ENCODE measurements at regions not wholly inside any gene's neighbourhood (a gene's known extent, or its start where the extent isn't known, plus 50 kb on each side); places are given as distances from the start of the nearest gene placed in this dataset.
"Not testable (repeated sequence)": the region's sequence is repeated elsewhere in the genome, so short reads cannot be mapped to it uniquely, and the experiment has no call there.

DNA sequence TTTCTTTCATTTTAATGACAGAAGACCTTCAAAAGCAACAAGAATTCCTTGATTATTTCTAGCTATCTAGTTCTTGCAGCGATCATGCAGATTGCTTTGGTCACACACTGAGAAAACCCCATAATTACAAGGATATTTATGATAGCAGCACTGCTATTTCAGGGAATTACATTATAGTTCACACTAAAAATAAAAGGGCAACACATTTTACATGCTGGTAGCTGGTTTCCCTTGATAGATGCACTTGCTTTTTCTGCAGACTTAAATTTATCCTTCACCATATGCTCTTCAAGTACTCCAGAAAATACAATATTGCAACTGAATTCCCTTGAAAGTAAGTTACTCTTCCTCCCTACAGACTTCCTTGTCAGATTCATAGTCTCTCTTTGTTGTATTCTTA lies 751.1 kb downstream of the CCDC85A start:
- DNase-seq (ENCODE audit: low read depth in 2 of 3, low spot score in 2 of 3): no peak

DNA sequence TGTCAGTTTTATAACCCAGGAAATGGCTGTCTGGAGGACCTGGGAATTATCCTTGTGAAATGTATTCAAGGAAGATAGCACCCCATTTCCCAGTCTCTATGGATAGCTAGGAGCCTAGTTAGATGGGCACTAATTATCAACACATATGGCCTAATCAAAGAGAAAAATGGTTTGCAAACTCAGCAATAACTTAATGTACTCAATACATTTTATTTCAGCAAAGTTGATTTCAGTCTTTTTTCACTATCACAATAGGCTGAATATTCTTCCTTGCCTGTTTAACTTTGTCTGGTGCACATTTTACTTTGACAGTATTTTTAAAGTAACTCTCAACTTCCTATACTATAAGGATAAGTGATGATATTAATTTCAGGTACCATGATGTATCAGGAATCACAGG lies 756.3 kb downstream of the CCDC85A start:
- DNase-seq (ENCODE audit: low read depth in 2 of 3, low spot score in 2 of 3): no peak

DNA sequence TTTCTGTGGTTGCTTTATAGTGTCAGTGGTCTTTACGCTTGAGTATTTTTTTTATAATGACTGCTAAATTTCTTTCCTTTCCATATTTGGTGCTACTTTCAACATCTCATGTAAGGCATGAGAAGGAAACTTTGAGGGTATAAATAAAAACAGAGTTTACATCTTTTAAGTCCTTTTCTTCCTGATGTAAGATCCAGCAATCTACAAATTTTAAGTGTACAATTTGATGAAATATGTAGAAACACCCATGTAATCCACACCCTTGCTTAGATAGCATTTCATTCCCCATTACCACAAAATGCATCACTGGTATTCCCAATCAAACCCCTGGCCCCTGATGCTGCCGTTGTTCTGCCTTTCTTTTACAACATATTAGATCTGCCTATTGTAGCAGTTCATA lies 769.1 kb downstream of the CCDC85A start:
- DNase-seq (ENCODE audit: low read depth in 2 of 3, low spot score in 2 of 3): no peak

DNA sequence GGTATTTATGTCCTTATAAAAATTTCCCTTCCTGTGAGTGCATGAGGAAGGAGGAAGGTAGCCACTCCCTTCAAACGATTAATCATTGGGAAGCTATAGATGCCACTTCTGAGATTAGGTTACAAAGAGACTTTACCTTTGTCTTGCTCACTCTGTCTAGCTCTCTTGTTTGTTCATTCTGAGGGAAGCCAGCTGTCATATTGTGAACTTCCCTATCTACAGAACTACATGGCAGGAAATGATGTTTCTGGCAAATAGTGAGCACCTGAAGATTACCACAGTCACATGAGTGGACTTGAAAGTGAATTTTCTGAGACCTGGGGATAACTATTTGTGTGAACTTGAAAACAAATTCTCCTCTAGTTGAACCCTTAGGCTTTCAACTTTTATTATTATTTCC lies 776.8 kb downstream of the CCDC85A start:
- DNase-seq (ENCODE audit: low read depth in 2 of 3, low spot score in 2 of 3): no peak

DNA sequence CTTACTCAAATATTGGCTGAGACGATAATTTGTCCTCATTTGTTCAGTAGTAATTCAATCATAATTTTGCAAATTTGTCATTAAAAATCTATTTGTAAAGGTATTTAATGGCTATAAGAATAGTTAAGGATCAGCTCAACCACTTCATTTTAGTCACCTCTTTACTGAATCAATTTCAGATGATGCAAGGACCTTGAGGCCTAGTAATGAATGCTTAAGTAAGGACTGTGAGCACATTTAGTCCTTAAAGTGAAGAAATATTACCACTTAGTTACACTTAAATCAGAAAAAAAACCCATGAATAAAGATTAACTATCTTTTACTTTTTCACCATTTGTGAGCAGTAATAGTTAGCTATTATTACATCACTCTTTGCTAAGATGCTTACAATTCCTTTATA lies 778.9 kb downstream of the CCDC85A start:
- no peak for DNase-seq (ENCODE audit: low read depth in 2 of 3, low spot score in 2 of 3)

DNA sequence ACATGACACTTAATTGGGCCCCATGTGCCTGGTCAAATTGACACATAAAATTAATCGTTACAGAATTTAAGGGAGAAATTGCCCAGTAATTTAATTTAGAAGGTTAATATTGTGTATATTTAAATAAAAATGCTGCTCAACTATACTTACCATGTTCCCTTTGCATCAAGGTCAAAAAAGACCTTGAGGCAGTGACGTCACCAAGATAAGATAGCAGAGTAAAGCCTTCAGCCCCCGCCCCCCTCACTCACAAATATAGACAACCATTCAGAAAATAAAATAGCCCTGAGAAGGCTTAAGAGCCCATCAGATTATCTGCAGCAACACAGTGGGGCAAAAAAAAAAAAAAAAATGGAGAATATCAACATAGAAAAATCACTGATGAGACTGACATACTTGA lies 785.7 kb downstream of the CCDC85A start:
- DNase-seq (ENCODE audit: low read depth in 2 of 3, low spot score in 2 of 3): no peak

DNA sequence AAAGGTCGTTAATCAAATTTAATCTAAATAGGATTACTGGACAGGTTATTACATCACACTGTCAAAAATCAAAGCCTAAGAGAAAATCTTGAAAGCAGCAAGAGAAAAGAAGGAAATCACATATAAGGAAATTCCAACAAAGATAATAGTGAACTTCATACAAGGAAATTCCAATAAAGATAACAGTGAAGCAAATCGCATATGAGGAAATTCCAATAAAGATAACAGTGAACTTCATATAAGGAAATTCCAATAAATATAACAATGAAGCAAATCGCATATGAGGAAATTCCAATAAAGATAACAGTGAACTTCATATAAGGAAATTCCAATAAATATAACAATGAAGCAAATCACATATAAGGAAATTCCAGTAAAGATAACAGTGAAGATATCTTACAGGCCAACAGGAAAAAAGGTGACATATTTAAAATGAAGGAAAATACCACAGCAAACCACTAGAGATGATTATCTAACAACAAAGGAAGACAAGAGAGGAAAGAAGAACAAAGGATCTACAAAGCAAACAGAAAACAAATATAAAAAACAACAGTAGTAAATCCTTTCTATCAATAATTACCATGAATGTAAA lies 787.7 kb downstream of the CCDC85A start:
- DNase-seq (ENCODE audit: low read depth in 2 of 3, low spot score in 2 of 3): no peak

DNA sequence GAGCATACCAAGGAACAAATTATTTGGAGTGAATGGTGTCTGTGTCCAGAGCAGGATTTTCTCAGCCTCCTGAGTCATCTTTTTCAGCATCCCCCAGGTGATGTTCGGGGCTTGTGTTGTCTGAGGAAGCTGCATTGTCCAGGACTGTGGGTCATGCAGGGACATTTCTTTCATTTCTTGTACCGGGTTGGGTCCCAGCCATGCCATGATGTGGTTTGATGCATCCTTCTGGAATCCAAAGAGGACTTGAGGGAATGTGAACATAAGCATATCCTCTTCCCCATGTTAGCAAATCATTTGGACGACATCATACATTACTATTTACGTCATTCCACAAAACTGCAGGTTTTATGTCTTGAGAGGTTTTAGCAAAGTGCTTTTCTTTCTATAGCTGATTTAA lies 797.8 kb downstream of the CCDC85A start:
- DNase-seq (ENCODE audit: low read depth in 2 of 3, low spot score in 2 of 3): no peak

DNA sequence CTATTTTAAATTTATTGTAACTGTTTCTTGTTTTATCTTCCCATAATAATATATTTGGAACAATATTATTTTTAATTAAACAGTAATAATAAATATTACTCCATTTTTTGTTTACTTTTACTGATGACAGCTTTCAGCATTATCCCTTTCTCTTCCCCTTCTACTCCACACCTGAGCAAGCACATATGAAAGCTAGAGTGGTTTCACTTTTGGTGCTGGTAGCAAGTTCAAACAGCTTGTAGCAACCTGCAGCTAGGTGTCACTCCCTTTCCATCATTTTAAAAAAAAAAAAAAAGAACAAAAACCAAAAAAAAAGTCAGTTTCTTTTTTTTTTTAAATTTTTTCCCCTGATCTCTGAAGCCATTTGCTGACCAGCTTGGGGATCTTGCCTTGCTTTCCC lies 801.8 kb downstream of the CCDC85A start:
- no peak for DNase-seq (ENCODE audit: low read depth in 2 of 3, low spot score in 2 of 3)

DNA sequence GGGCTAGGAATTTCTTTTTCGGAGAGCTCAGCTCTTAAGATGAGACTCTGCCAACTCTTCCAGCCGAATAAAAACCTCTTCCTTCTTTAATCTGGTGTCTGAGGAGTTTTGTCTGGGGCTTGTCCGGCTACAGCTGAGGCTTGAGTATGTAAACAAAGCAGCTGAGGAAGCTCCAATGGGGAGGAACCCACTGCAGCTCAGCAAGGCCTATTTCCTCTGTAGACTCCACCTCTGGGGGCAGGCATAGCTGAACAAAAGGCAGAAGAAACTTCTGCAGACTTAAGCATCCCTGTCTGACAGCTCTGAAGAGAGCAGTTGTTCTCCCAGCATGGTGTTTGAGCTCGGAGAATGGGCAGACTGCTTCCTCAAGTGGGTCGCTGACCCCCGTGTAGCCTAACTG lies 838.7 kb downstream of the CCDC85A start:
- no peak for DNase-seq (ENCODE audit: low read depth in 2 of 3, low spot score in 2 of 3)

DNA sequence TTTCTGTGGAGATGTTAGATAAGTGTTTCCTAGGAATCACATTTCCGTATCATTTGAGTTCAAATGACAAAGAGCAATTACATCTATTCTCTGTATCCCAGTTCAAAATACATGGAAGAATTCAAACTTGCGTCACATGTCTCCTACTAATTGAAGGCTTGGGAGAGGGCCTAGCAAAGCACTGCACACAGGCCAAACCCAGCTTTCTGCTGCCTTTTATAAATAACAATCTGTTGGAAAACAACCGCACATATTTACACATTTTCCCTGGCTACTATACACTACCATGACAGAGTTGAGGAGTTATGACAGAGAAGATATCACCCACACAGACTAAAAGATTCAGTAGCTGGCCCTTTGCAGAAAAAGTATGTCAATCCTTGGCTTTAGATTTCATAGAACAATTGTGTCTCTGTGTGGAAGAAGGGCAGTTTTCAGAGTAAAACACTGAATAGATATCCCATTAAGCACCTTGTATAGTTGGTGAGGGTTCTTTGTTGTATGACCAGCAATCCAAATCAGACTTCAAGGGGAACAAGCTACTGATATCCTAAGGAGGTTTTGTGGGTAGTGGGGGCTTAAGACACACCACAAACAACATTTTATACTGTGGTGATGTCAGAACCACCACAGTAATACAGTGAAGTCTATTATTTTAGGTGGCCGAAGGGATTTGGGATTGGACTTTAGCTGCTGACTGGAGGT lies 861.3 kb downstream of the CCDC85A start:
- DNase-seq (ENCODE audit: low read depth in 2 of 3, low spot score in 2 of 3): no peak

DNA sequence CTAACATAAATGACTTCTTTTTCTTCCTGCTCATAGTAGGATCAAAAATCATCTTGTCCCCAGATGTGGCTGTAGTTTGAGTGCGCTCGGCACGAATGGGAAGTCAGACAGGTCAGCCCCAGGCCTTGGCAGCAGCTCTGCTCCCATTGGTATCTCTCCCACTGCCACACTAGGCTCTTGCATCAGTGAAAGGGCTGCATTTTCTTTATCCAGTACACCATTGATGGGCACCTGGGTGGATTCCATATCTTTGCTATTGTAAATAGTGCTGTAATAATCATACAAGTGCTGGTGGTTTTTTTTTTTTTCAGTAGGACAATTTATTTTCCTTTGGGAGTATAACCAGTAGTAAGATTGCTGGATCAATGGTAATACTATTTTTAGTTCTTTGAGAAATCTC lies 865.5 kb downstream of the CCDC85A start:
- no peak for DNase-seq (ENCODE audit: low read depth in 2 of 3, low spot score in 2 of 3)

DNA sequence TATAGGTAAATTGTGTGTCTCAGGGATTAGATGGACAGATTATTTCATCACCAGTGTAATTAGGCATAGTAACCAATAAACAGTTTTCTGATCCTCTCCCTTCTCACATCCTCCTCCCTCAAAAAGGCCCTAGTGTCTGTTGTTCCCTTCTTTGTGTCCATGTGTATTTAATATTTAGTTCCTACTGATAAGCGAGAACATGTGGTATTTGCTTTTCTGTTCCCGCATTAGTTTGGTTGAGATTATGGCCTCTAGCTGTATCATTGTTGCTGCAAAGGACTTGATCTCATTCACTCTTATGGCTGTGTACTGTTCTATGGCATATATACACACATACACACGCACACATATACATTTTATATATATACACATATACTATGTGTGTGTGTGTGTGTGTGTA lies 866.2 kb downstream of the CCDC85A start:
- DNase-seq (ENCODE audit: low read depth in 2 of 3, low spot score in 2 of 3): no peak

DNA sequence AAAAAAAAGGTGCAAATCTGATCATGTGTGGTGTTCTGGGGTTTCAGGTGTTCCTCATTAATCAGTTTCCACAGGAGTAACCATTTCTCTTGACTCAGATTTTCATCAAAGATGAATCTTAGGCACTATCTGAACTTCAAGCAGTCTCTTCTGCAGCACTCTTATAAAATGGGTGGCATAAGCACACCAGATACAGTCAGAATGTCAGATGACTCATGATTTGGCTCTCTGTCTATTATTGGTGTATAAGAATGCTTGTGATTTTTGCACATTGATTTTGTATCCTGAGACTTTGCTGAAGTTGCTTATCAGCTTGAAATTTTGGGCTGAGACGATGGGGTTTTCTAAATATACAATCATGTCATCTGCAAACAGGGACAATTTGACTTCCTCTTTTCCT lies 882.5 kb downstream of the CCDC85A start:
- DNase-seq (ENCODE audit: low read depth in 2 of 3, low spot score in 2 of 3): not testable (repeated sequence)

DNA sequence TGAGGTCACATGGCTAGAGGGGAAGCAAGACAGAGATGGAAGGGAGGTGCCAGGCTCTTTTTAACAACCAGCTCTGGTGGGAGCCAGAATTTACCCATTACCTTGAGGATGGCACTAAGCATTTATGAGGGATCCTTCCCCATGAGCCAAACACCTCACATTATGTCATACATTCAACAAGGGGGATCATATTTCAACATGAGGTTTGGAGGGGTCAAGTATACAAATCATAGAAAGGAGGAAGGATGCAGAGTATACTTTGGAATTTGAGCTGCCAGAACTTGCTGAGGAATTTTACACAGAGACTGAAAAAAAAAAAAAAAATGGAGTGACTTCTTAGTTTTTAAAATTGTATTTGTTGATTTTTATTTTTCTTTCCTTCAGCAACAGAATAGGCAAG lies 891.4 kb downstream of the CCDC85A start:
- DNase-seq (ENCODE audit: low read depth in 2 of 3, low spot score in 2 of 3): no peak

DNA sequence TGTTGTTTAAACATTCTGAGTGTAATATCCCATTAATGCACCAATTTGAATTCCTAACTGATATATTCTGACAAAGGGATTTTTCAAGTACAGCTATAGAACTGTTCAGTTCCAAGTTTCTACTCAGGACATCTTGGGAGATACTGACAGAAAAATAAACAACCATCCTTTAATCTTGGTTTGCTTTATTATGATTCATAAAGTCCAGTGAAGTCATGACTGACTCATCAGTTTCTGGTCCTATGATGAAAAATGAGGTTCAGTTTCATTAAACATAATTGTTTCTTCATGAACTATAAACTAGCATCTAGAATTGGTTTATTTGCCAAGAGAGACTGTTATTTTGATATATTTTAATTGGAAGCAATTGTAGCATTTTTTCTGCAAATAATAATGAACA lies 896.2 kb downstream of the CCDC85A start:
- no peak for DNase-seq (ENCODE audit: low read depth in 2 of 3, low spot score in 2 of 3)

DNA sequence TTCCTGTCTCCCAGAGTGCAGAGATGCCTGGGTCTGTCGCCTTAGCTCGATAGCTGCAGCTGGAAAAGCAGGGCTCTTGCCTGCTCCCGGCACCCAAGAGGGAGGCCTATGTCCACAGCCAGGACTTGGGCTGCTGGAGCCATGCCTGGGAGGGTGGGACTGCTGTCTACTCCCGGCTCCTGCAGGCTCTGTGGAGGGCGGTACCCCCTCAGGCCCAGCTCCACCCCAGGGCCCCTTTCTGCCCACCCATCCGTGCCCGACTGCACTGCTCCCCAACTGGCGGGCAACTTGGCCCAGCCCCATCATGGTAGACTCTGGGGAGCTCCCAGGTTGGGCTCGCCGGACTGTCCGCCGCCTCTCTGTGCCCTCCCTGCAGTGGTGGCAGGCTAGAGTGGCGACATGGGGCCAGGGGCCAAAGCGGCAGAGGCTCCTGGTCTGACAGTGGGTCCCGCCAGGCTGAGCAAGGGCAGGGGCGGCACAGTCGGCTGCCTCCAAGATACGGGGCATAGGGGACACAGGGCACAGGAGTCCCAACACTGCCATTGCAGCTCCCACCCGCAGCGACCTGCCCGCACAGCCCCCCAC lies 901.0 kb downstream of the CCDC85A start:
- no peak for DNase-seq (ENCODE audit: low read depth in 2 of 3, low spot score in 2 of 3)

DNA sequence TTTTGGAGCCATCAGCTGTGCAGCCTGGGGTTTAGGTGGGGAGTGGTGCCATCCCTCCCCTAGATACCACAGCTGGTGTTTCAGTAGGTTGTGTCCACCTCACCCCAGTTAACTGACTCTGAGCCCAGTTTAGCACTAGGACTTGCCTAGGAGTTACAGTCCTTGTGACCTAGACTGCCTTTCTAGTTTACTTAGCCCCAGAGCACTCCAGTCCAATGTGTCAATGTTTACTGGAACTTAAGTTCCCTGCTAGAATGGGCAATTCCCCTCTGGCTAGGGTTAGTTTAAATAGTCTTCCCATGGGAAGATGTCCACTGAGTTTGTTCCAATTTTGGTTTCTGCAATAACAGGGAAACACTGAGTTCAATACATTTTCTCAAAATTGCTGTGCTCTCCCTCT lies 909.2 kb downstream of the CCDC85A start:
- DNase-seq (ENCODE audit: low read depth in 2 of 3, low spot score in 2 of 3): no peak

DNA sequence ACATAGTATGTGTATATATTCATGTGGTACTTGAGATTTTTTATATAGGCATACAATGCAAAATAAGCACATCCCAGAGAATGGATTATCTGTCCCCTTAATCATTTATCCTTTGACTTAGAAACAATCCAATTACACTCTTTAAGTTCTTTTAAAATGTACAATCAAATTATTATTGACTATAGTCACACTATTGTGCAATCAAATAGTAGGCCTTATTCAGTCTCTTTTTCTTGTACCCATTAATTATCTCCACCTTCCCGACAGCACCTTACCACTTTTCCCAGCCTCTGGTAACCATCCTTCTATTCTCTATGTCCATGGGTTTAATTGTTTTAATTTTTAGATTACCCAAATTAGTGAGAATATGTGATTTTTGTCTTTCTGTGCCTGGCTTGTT lies 914.1 kb downstream of the CCDC85A start:
- no peak for DNase-seq (ENCODE audit: low read depth in 2 of 3, low spot score in 2 of 3)

DNA sequence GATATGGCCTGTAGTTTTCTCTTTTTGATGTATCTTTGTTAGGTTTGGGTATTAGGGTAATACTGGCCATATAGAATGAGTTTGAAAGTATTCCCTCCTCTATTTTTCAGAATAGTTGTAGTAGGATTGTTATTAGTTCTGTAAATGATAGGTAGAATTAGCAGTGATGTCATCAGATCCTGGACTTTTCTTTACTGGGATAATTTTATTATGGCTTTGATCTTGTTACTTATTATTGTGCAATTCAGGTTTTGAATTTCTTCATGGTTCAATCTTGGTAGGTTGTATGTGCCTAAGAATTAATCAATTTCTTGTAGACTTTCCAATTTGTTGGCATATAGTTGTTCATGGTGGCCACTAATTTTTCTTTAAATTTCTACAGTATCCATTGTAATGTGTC lies 916.6 kb downstream of the CCDC85A start:
- no peak for DNase-seq (ENCODE audit: low read depth in 2 of 3, low spot score in 2 of 3)

DNA sequence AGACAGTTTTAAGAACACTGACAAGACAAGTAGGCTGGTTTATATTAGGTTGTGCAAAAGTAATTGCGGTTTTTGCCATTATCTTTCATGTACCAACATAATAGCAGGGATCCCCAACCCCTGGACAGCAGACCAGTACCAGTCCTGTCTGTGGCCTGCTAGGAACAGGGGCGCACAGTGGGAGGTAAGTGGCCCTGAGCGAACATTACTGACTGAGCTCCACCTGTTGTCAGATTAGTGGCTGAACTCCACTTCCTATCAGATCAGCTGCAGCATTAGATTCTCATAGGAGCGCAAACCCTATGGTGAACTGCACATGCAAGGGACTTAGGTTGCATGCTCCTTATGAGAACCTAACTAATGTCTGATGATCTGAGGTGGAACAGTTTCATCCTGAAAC lies 921.9 kb downstream of the CCDC85A start:
- DNase-seq (ENCODE audit: low read depth in 2 of 3, low spot score in 2 of 3): no peak

DNA sequence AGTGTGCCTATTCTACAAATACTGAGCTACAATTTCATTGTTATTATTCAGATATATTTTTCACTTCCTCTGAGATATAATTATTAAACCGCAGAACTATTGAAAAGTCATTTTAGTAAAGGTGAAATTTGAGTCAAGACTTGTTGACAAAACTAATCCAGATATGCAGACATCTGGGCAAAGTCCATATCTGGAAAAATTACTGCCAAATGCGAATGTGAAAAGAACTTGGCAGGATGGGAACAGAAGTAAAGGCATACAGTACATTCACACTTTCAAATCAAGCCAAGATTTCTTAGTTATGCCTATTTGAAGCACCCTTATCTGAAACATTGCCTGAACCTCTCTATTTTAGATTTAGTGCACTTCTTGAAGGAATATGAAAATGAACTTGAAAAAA lies 923.6 kb downstream of the CCDC85A start:
- DNase-seq (ENCODE audit: low read depth in 2 of 3, low spot score in 2 of 3): no peak

DNA sequence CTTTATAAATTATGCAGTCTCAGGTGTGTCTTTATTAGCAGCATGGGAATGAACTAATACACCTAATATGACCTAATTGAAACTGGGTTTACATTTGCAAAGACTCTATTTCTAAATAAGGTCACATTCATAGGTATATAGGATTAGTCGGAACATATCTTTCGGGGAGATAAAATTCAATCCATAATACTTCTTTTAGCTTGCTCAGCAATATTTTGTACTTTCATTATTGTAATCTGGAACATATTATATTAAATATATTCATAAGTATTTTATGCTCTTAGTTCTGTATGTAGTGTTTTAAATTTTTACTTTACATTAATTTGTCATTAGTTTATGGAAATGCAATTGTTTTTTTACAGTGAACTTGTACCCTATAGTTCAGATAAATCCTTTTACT lies 927.7 kb downstream of the CCDC85A start:
- no peak for DNase-seq (ENCODE audit: low read depth in 2 of 3, low spot score in 2 of 3)

Measured in hematopoietic multipotent progenitor cell (in vitro differentiated cells).